ENCODE measurements at regions not wholly inside any gene's neighbourhood (a gene's known extent, or its start where the extent isn't known, plus 50 kb on each side); places are given as distances from the start of the nearest gene placed in this dataset.

- TF ChIP-seq GLI4 (tag by site-specific recombination; IDR thresholded peaks at IDR 0.05) (no peak), IKZF3 (tag by site-specific recombination; IDR thresholded peaks at IDR 0.05) (no peak)
Observed at GRCh38 chr7:69177941-69178494, 420.3 kb upstream of the AUTS2 start (continued).

DNA sequence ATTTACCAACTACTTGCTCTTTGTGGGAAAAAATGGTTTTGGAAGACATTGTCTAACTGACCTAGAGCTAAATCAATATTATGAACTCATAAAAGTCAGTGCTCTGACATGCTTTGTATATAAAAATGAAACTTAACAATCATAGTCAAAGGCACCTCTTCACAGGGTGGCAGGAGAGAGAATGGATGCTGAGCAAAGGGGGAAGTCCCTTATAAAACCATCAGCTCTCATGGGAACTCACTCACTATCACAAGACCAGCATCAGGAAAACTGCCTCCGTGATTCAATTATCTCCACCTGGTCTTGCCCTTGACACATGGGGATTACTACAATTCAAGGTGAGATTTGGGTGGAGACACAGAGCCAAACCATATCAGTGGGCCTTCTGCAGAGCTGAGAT lies 417.6 kb upstream of the AUTS2 start:
- H3K27ac ChIP-seq (ENCODE audit: extremely low read depth, low read depth, low read length) = no peak overlapping the region
- ChIA-PET CTCF (no interaction called here), POLR2A (no interaction called here)
- no peak overlapping the region for H3K4me3 ChIP-seq (ENCODE audit: low read depth, low read length)
- no peaks in the 10 kb centered on the region for H3K36me3 ChIP-seq (ENCODE audit: control insufficient read depth in 2 of 2, insufficient read depth in 1 of 2, low read length in 2 of 2)
- no peaks in the 10 kb centered on the region for H3K9me3 ChIP-seq (ENCODE audit: control insufficient read depth, insufficient read depth, low read depth, low read length)
- no peak for TF ChIP-seq ZNF704 (tag by site-specific recombination; IDR thresholded peaks at IDR 0.05)
- no peak for TF ChIP-seq ZNF776 (tag by site-specific recombination; IDR thresholded peaks at IDR 0.05; ENCODE audit: borderline replicate concordance)
- no peak for TF ChIP-seq ZNF302 (tag by site-specific recombination; IDR thresholded peaks at IDR 0.05; ENCODE audit: low read depth)
- TF ChIP-seq, protein P1, sequence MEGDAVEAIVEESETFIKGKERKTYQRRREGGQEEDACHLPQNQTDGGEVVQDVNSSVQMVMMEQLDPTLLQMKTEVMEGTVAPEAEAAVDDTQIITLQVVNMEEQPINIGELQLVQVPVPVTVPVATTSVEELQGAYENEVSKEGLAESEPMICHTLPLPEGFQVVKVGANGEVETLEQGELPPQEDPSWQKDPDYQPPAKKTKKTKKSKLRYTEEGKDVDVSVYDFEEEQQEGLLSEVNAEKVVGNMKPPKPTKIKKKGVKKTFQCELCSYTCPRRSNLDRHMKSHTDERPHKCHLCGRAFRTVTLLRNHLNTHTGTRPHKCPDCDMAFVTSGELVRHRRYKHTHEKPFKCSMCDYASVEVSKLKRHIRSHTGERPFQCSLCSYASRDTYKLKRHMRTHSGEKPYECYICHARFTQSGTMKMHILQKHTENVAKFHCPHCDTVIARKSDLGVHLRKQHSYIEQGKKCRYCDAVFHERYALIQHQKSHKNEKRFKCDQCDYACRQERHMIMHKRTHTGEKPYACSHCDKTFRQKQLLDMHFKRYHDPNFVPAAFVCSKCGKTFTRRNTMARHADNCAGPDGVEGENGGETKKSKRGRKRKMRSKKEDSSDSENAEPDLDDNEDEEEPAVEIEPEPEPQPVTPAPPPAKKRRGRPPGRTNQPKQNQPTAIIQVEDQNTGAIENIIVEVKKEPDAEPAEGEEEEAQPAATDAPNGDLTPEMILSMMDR (tag by site-specific recombination; IDR thresholded peaks at IDR 0.05) = no peak
- TF ChIP-seq ZNF560 (tag by site-specific recombination; IDR thresholded peaks at IDR 0.05; ENCODE audit: borderline replicate concordance) = no peak
- no peak for TF ChIP-seq ZNF48 (tag by site-specific recombination; IDR thresholded peaks at IDR 0.05)
- no peak for TF ChIP-seq HOXC10 (CRISPR knock-in tag; IDR thresholded peaks at IDR 0.05)
- TF ChIP-seq ZNF654 (tag by site-specific recombination; IDR thresholded peaks at IDR 0.05; ENCODE audit: low read depth) = no peak
- no peak for TF ChIP-seq ZNF76 (tag by site-specific recombination; IDR thresholded peaks at IDR 0.05; ENCODE audit: borderline replicate concordance, low read depth)
- no peak for TF ChIP-seq ZNF16 (tag by site-specific recombination; IDR thresholded peaks at IDR 0.05; ENCODE audit: low read depth)
- no peak for TF ChIP-seq OSR2 (tag by site-specific recombination; IDR thresholded peaks at IDR 0.05)
- TF ChIP-seq KLF1 (tag by site-specific recombination; IDR thresholded peaks at IDR 0.05) = no peak
- no peak for TF ChIP-seq ZNF398 (tag by site-specific recombination; IDR thresholded peaks at IDR 0.05)
- TF ChIP-seq ZBTB11 (tag by site-specific recombination; conservative IDR thresholded peaks at IDR 0.05; ENCODE audit: low read depth) = no peak
- TF ChIP-seq ZBTB7A (tag by site-specific recombination; IDR thresholded peaks at IDR 0.05; ENCODE audit: low read depth) = no peak
- TF ChIP-seq KLF9 (tag by site-specific recombination; IDR thresholded peaks at IDR 0.05; ENCODE audit: low read depth) = no peak
- TF ChIP-seq ZNF585B (tag by site-specific recombination; IDR thresholded peaks at IDR 0.05) = no peak
- no peak for TF ChIP-seq ZNF843 (tag by site-specific recombination; IDR thresholded peaks at IDR 0.05)
- H3K4me1 ChIP-seq (ENCODE audit: control insufficient read depth, insufficient read depth, low read length) = no peaks in the 10 kb centered on the region

Measured in HEK293 (cell line).